ENCODE measurements at regions not wholly inside any gene's neighbourhood (a gene's known extent, or its start where the extent isn't known, plus 50 kb on each side); places are given as distances from the start of the nearest gene placed in this dataset.

- Histone ChIP-seq H3K4me3 (peak overlapping the region; percentile 31), H3K9me3 (no peaks in the 10 kb centered on the region), H3K4me1 (peaks cover 13% of the 10 kb centered on the region), H3K27me3 (ENCODE audit: low read depth) (no peaks in the 10 kb centered on the region), H3K36me3 (replicated peaks) (no peaks in the 10 kb centered on the region)
- peak in 1 of 2 experiments; percentile 60 for DNase-seq (ENCODE audit: low spot score in 2 of 2)
- in situ Hi-C loops (cut with MboI; ENCODE audit: low sequenced_read_pairs), result no loop called here
Observed at GRCh38 chr6:158869826-158870648, 50.9 kb upstream of the EZR start.

GRCh38 chr6:158868890-158869825 lies 50.0 kb upstream of the EZR start:
- Histone ChIP-seq H3K36me3 (replicated peaks) (no peaks in the 10 kb centered on the region), H3K27me3 (ENCODE audit: low read depth) (no peaks in the 10 kb centered on the region), H3K4me3 (peak overlapping the region; percentile 9; the same call in 1 of the 2 replicates), H3K4me1 (peaks cover 13% of the 10 kb centered on the region), H3K9me3 (no peaks in the 10 kb centered on the region)
- in situ Hi-C loops (cut with MboI; ENCODE audit: low sequenced_read_pairs), result no loop called here
- peak in 1 of 2 experiments; percentile 89 for DNase-seq (ENCODE audit: low spot score in 2 of 2)
